Activated CD4-positive, alpha-beta T cell treated with anti-CD3 and anti-CD28 coated beads, Interleukin-2, Interleukin-4, amounts not matched to agents 100 ng/mL and 50 ng/mL, durations not matched to agents 16 hours and 8 hours (primary cell): ENCODE measurements at regions not wholly inside any gene's neighbourhood (a gene's known extent, or its start where the extent isn't known, plus 50 kb on each side); places are given as distances from the start of the nearest gene placed in this dataset.

Source experiments
- DNase-seq: peaks from one replicate; pipeline ENCODE4 v3.0.0-alpha.2; 2020; ENCODE audit warnings: low spot score

GRCh38 chr7:136173874-136174273 is 196.7 kb upstream of the MTPN start:
- no peak for DNase-seq

GRCh38 chr7:136171233-136171632 is 194.1 kb upstream of the MTPN start:
- no peak for DNase-seq

- DNase-seq = no peak
These were observed 191.7 kb upstream of the MTPN start for GRCh38 chr7:136168821-136169220.

GRCh38 chr7:136167991-136168390 is 190.8 kb upstream of the MTPN start:
- DNase-seq = no peak

GRCh38 chr7:136166521-136166920 is 189.4 kb upstream of the MTPN start:
- DNase-seq = no peak

- DNase-seq = no peak
These were observed 186.2 kb upstream of the MTPN start for GRCh38 chr7:136163340-136163801.

GRCh38 chr7:136150311-136150710 is 173.2 kb upstream of the MTPN start:
- no peak for DNase-seq

- DNase-seq = no peak
These were observed 171.8 kb upstream of the MTPN start for GRCh38 chr7:136148920-136149319.

GRCh38 chr7:136146925-136147324 is 169.8 kb upstream of the MTPN start:
- DNase-seq = no peak

GRCh38 chr7:136144182-136144581 is 167.0 kb upstream of the MTPN start:
- DNase-seq = no peak

GRCh38 chr7:136143271-136143670 is 166.1 kb upstream of the MTPN start:
- DNase-seq = no peak

GRCh38 chr7:136142583-136142982 is 165.4 kb upstream of the MTPN start:
- no peak for DNase-seq

GRCh38 chr7:136140469-136140868 is 163.3 kb upstream of the MTPN start:
- no peak for DNase-seq

GRCh38 chr7:136139417-136139816 is 162.3 kb upstream of the MTPN start:
- DNase-seq = peak; percentile 10

- DNase-seq = no peak
These were observed 161.8 kb upstream of the MTPN start for GRCh38 chr7:136138991-136139390.

GRCh38 chr7:136136906-136137454 is 159.8 kb upstream of the MTPN start:
- no peak for DNase-seq

GRCh38 chr7:136134503-136134902 is 157.3 kb upstream of the MTPN start:
- DNase-seq = peak; percentile 4

- no peak for DNase-seq
These were observed 156.4 kb upstream of the MTPN start for GRCh38 chr7:136133551-136133950.

GRCh38 chr7:136131304-136131630 is 154.1 kb upstream of the MTPN start:
- peak; percentile 44 for DNase-seq

GRCh38 chr7:136130511-136131303 is 153.5 kb upstream of the MTPN start:
- peak; percentile 60 for DNase-seq

GRCh38 chr7:136128050-136128449 is 150.9 kb upstream of the MTPN start:
- no peak for DNase-seq

- DNase-seq = no peak
These were observed 146.2 kb upstream of the MTPN start for GRCh38 chr7:136123352-136123751.

GRCh38 chr7:136122026-136122425 is 144.9 kb upstream of the MTPN start:
- DNase-seq = no peak

GRCh38 chr7:136117539-136117938 is 140.4 kb upstream of the MTPN start:
- no peak for DNase-seq
